RWPE2 (cell line): ENCODE measurements at regions not wholly inside any gene's neighbourhood (a gene's known extent, or its start where the extent isn't known, plus 50 kb on each side); places are given as distances from the start of the nearest gene placed in this dataset.
"Not testable (repeated sequence)": the region's sequence is repeated elsewhere in the genome, so short reads cannot be mapped to it uniquely, and the experiment has no call there.

ENCODE experiments used
- ATAC-seq: fragments of 200-7000 bp; cut with Tn5 transposase; 3 replicates; pipeline ENCODE4 v1.9.1; 2021; ENCODE audit warnings: low read depth
- DNase-seq: peaks from one replicate; pipeline ENCODE4 v3.0.0-alpha.2; 2020; ENCODE audit warnings: low spot score
- H3K27ac ChIP-seq: fragments of 450-650 bp; 2 replicates; pipeline ENCODE4 v1.5.1; 2017; ENCODE audit warnings: mild to moderate bottlenecking; ENCODE audit not compliant: poor library complexity, severe bottlenecking
- H3K27me3 ChIP-seq: fragments of 250-450 bp; sonication (Bioruptor Pico); 2 replicates; pipeline ENCODE4 v1.5.1; 2021; ENCODE audit warnings: mild to moderate bottlenecking, moderate library complexity; ENCODE audit not compliant: insufficient read depth, poor library complexity, severe bottlenecking
- H3K36me3 ChIP-seq: fragments of 250-450 bp; sonication (Bioruptor Pico); 2 replicates; pipeline ENCODE4 v1.5.1; 2020; ENCODE audit warnings: low read depth, mild to moderate bottlenecking, moderate library complexity
- H3K4me1 ChIP-seq: fragments of 250-450 bp; sonication (Bioruptor Pico); 2 replicates; pipeline ENCODE4 v1.5.1; 2021; ENCODE audit warnings: mild to moderate bottlenecking, moderate library complexity; ENCODE audit not compliant: insufficient read depth, poor library complexity, severe bottlenecking
- H3K4me3 ChIP-seq: fragments of 250-450 bp; sonication (Bioruptor Pico); 2 replicates; pipeline ENCODE4 v1.5.1; 2021; ENCODE audit warnings: mild to moderate bottlenecking, moderate library complexity; ENCODE audit not compliant: severe bottlenecking
- H3K9me3 ChIP-seq: fragments of 250-450 bp; sonication (Bioruptor Pico); 2 replicates; pipeline ENCODE4 v1.5.1; 2021; ENCODE audit warnings: mild to moderate bottlenecking, moderate library complexity; ENCODE audit not compliant: severe bottlenecking
- CTCF ChIP-seq: fragments of 450-650 bp; IDR thresholded peaks from one replicate; pipeline ENCODE4 v1.5.1; 2017; ENCODE audit warnings: mild to moderate bottlenecking, moderate library complexity; ENCODE audit not compliant: poor library complexity, severe bottlenecking

- no peaks in the 10 kb centered on the region for H3K36me3 ChIP-seq
- peak; percentile 72 for ATAC-seq
- H3K4me1 ChIP-seq: no peaks in the 10 kb centered on the region
- TF ChIP-seq CTCF: no peak
- H3K27me3 ChIP-seq: no peaks in the 10 kb centered on the region
- no peak overlapping the region for H3K27ac ChIP-seq
- no peaks in the 10 kb centered on the region for H3K9me3 ChIP-seq
- DNase-seq: no peak
- no peak overlapping the region for H3K4me3 ChIP-seq
Measured at GRCh38 chr9:19913151-19913550, 124.3 kb upstream of the SLC24A2 start.

- TF ChIP-seq CTCF: no peak
- H3K9me3 ChIP-seq: no peaks in the 10 kb centered on the region
- ATAC-seq: no peak
- no peaks in the 10 kb centered on the region for H3K36me3 ChIP-seq
- H3K27ac ChIP-seq: no peak overlapping the region
- H3K27me3 ChIP-seq: no peaks in the 10 kb centered on the region
- no peak overlapping the region for H3K4me3 ChIP-seq
- H3K4me1 ChIP-seq: no peaks in the 10 kb centered on the region
- DNase-seq: no peak
Measured at GRCh38 chr9:19903076-19903475, 114.2 kb upstream of the SLC24A2 start.

- H3K9me3 ChIP-seq: no peaks in the 10 kb centered on the region
- no peak overlapping the region for H3K4me3 ChIP-seq
- ATAC-seq (no peak), DNase-seq (no peak)
- H3K36me3 ChIP-seq: no peaks in the 10 kb centered on the region
- H3K27me3 ChIP-seq: no peaks in the 10 kb centered on the region
- no peak overlapping the region for H3K27ac ChIP-seq
- no peaks in the 10 kb centered on the region for H3K4me1 ChIP-seq
- no peak for TF ChIP-seq CTCF
Measured at GRCh38 chr9:19901586-19901985, 112.7 kb upstream of the SLC24A2 start.

GRCh38 chr9:19896161-19896560 is 107.3 kb upstream of the SLC24A2 start:
- H3K36me3 ChIP-seq: no peaks in the 10 kb centered on the region
- DNase-seq (no peak), ATAC-seq (no peak)
- H3K27me3 ChIP-seq: no peaks in the 10 kb centered on the region
- TF ChIP-seq CTCF: no peak
- H3K9me3 ChIP-seq: no peaks in the 10 kb centered on the region
- no peaks in the 10 kb centered on the region for H3K4me1 ChIP-seq
- no peak overlapping the region for H3K4me3 ChIP-seq
- no peak overlapping the region for H3K27ac ChIP-seq

GRCh38 chr9:19895578-19895977 is 106.7 kb upstream of the SLC24A2 start:
- H3K27me3 ChIP-seq, H3K9me3 ChIP-seq, H3K36me3 ChIP-seq, H3K4me3 ChIP-seq, H3K27ac ChIP-seq, H3K4me1 ChIP-seq, DNase-seq, ATAC-seq: not testable (repeated sequence)

- Histone ChIP-seq H3K4me1 (no peaks in the 10 kb centered on the region), H3K36me3 (no peaks in the 10 kb centered on the region), H3K27me3 (no peaks in the 10 kb centered on the region), H3K4me3 (no peak overlapping the region), H3K9me3 (no peaks in the 10 kb centered on the region), H3K27ac (no peak overlapping the region)
- TF ChIP-seq CTCF: no peak
- ATAC-seq (no peak), DNase-seq (no peak)
Measured at GRCh38 chr9:19895006-19895405, 106.2 kb upstream of the SLC24A2 start.
